HG03139 (cell line): ENCODE measurements at regions not wholly inside any gene's neighbourhood (a gene's known extent, or its start where the extent isn't known, plus 50 kb on each side); places are given as distances from the start of the nearest gene placed in this dataset.
"Not testable (repeated sequence)": the region's sequence is repeated elsewhere in the genome, so short reads cannot be mapped to it uniquely, and the experiment has no call there.

Experiments used
- ATAC-seq: cut with Tn5 transposase; IDR thresholded peaks from one replicate; pipeline ENCODE4 v1.9.1; 2021; ENCODE audit not compliant: unreplicated experiment

DNA sequence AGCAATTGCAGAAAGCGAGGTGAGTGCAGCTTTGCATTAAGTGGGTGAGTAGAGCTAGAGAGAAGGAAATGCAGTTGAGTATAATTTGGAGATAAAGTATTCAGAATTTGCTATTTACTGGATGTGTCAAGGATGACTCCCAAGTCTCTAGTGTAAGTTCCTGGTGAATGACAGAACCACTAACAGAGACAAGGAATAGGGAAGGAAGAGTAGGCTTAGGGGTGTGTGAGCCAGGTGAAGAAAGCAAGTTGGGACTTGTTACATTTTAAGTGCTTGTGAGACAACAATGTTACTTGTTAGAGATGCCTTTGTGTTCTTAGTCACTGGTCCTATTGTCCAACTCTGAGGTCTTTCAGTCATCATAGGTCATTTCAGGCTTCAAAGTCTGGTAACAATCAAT is 70.8 kb downstream of the TBC1D26 start:
- ATAC-seq = not testable (repeated sequence)

GRCh38 chr17:15806825-15807224 is 74.7 kb downstream of the TBC1D26 start:
- not testable (repeated sequence) for ATAC-seq

- ATAC-seq = not testable (repeated sequence)
Observed at GRCh38 chr17:15813388-15813787, 81.3 kb downstream of the TBC1D26 start.

GRCh38 chr17:15814003-15814402 is 81.9 kb downstream of the TBC1D26 start:
- not testable (repeated sequence) for ATAC-seq

- ATAC-seq = not testable (repeated sequence)
Observed at GRCh38 chr17:15817861-15818260, 85.8 kb downstream of the TBC1D26 start.

DNA sequence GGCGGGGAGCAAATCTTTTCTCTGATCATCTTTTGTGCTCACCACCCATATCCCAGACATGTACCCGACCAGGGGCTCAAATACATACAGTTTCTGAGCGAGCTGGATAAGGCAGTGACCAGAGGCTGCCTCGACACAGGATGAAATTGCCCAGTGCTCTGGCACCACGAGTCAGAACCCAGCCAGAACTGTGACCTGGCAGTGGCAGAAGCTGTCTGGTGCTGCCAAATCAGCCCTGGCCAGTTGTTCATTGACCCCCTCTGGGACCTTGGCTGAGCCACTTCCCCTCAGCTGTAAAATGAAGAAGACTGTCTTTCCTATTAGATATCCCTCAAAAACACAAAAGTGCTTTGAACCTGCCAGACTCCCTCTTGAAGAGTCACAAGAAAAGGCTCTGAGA is 90.2 kb downstream of the TBC1D26 start:
- ATAC-seq = not testable (repeated sequence)

- ATAC-seq = not testable (repeated sequence)
Observed at GRCh38 chr17:15828727-15829314, 96.7 kb downstream of the TBC1D26 start.

- ATAC-seq = not testable (repeated sequence)
Observed at GRCh38 chr17:15830221-15830620, 98.1 kb downstream of the TBC1D26 start.

- peak; percentile 82 for ATAC-seq
Observed at GRCh38 chr17:15831182-15831581, 99.1 kb downstream of the TBC1D26 start.

- not testable (repeated sequence) for ATAC-seq
Observed at GRCh38 chr17:15832921-15833480, 100.9 kb downstream of the TBC1D26 start.

DNA sequence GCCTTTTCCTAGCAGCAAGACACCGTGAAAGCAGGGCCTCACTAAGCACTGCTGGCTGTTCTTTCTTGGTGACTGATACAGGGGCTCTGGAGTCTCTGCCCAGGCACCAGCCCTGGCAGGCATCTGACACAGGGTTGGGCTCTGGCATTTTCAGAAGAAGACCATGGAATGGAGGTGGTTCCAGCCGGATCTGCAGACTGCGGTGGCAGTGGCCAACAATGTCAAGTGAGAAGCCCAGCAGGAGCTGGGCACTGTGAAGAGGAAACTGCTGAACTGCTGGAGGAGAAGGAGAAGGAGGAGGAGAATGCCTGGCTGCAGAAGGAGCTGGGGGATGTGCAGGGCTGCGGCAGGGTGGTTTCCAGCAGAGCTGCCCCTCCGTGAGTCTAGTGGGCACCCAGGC is 101.8 kb downstream of the TBC1D26 start:
- ATAC-seq = not testable (repeated sequence)

GRCh38 chr17:15835481-15835880 is 103.4 kb downstream of the TBC1D26 start:
- not testable (repeated sequence) for ATAC-seq

- not testable (repeated sequence) for ATAC-seq
Observed at GRCh38 chr17:15836249-15836982, 104.3 kb downstream of the TBC1D26 start.

DNA sequence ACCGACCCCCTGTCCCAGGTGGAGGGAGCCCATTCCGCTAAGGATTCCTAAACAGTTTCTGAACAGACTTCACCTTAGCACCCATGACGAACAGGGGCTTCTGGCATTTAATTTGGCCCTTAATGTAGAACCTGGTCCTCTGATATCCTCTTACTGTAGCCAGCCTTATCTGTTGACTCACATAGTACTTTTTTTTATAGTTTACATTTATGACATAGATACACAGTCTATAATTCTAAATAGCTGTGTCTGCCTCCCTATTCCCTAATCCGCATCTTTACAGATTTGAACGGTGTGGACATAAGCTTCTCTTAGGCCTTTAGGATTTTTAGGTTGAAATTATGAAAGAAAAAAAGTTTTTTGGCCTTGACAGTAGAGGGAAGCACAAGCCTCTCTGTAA is 104.9 kb downstream of the TBC1D26 start:
- ATAC-seq = not testable (repeated sequence)

DNA sequence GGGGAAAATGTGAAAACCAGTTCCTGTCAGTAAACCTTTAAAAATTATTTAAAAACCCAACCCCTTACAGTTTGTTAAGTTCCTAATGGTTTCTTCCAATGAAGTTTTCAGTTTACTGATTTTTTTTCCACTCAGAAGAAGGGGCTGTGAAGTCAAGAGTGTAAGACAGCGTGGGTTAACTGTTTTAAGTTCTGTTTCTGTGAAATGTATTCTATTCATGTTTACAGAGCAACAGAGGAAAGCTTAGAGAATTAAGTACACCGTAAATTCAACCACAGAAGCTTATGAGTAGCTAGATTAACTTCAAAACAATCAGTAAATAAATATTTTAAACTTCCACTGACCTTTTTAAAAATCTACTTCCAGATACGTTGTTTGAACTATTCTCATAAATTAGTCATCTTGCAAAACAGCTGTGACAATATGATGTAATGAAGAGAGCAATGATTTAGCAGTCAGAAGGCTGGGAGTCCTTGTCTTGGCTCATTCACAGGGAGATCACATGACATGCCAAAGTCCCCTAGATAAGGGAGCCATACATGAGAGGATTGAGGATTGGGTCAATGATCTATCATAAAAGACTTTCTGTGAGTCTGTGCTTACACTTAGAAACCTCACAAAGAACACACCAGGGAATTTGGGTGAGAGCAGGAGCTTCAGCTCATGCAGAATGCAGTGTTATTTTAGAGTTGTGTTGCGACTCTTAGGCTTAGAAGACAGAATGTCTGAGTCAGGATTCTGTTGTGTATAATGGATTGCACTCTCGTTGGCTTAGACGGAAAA is 97.3 kb upstream of the ADORA2B start:
- not testable (repeated sequence) for ATAC-seq

- ATAC-seq = not testable (repeated sequence)
Observed at GRCh38 chr17:15849054-15849453, 95.9 kb upstream of the ADORA2B start.

DNA sequence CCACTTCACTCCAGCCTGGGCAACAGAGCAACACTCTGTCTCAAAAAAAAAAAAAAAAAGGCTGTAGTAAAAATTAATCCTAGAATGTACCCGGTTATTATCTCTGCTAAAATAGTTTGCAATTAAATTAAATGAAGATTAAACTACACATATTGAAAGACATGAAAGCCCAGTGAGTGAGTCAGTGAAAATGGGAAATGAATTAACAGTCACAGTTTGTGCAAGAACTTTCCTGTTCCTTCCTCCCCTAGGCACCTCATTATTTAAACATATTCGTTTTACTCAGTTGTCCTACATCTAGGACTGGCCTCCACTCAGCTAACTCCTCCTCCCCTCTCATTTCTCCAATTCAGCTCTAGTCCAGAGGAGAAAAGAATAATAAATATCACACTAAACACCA is 94.9 kb upstream of the ADORA2B start:
- ATAC-seq = not testable (repeated sequence)

GRCh38 chr17:15850687-15851086 is 94.2 kb upstream of the ADORA2B start:
- ATAC-seq = not testable (repeated sequence)

DNA sequence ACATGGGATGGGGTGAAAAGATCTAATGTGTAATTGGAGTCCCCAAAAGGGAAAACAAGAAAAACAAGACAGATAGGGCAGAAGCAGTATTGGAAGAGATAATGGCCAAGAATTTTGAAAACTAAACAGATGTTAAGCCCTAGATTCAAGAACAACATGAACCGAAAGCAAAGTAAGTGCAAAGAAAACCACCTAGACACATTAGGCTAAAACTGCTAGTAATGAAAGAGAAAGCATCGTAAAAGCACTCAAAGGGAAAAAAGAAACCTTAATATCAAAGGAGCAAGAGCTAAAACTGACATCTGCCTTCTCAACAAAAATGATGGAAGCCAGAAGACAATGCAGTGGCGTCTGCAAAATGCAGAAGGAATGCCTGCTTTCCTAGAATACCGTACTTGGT is 92.1 kb upstream of the ADORA2B start:
- ATAC-seq = not testable (repeated sequence)

GRCh38 chr17:15856191-15856590 is 88.7 kb upstream of the ADORA2B start:
- not testable (repeated sequence) for ATAC-seq

- ATAC-seq = not testable (repeated sequence)
Observed at GRCh38 chr17:15856745-15857144, 88.2 kb upstream of the ADORA2B start.
